K562 (cell line): ENCODE measurements at regions not wholly inside any gene's neighbourhood (a gene's known extent, or its start where the extent isn't known, plus 50 kb on each side); places are given as distances from the start of the nearest gene placed in this dataset.

Experiments used
- CXXC5 ChIP-seq: fragments of 250-450 bp; sonication (Bioruptor Pico); IDR thresholded peaks from 2 replicates; pipeline ENCODE4 v1.8.0; 2022; ENCODE audit warnings: inconsistent platforms, mild to moderate bottlenecking, moderate library complexity
- POLR2AphosphoS5 ChIP-seq: IDR thresholded peaks from 2 replicates; pipeline ENCODE4 v1.6.1; 2011; ENCODE audit warnings: mild to moderate bottlenecking, low read depth, low read length, moderate library complexity; ENCODE audit not compliant: control insufficient read depth, insufficient read depth
- POU5F1 ChIP-seq: fragments of 150-350 bp; IDR thresholded peaks from 2 replicates; pipeline ENCODE4 v1.6.1; 2014; ENCODE audit warnings: borderline replicate concordance, low read length, low read depth, mild to moderate bottlenecking; ENCODE audit not compliant: partially characterized antibody
- SAFB2 ChIP-seq: fragments of 200-400 bp; formaldehyde crosslinking; IDR thresholded peaks from 2 replicates; pipeline ENCODE4 v1.6.1; 2018; ENCODE audit warnings: borderline replicate concordance, low read length, low read depth, moderate library complexity; ENCODE audit not compliant: severe bottlenecking
- ZBTB17 ChIP-seq: fragments of 450-650 bp; formaldehyde crosslinking; IDR thresholded peaks from 2 replicates; pipeline ENCODE4 v1.4.0; 2020; ENCODE audit warnings: mild to moderate bottlenecking
- ZBTB7A ChIP-seq: IDR thresholded peaks from 2 replicates; pipeline ENCODE4 v1.6.1; 2011; ENCODE audit warnings: low read depth, mild to moderate bottlenecking, low read length, moderate library complexity, borderline replicate concordance; ENCODE audit not compliant: control insufficient read depth
- ZNF644 ChIP-seq: fragments of 200-800 bp; sonication (Bioruptor generic); IDR thresholded peaks from 2 replicates; pipeline ENCODE4 v1.6.1; 2016; ENCODE audit warnings: low read depth, missing genetic modification characterization, missing compliant biosample characterization
- ZSCAN29 ChIP-seq: fragments of 450-650 bp; IDR thresholded peaks from 2 replicates; pipeline ENCODE4 v1.6.1; 2017
- TF ChIP-seq, protein P1 (sequence below): fragments of 450-650 bp; IDR thresholded peaks from 2 replicates; pipeline ENCODE4 v1.6.1; 2016
- TF ChIP-seq, protein P2 (sequence below): fragments of 450-650 bp; IDR thresholded peaks from 2 replicates; pipeline ENCODE4 v1.6.1; 2016; ENCODE audit warnings: mild to moderate bottlenecking, moderate library complexity
- TF ChIP-seq, protein P3 (sequence below): fragments of 150-350 bp; conservative IDR thresholded peaks from 2 replicates; pipeline ENCODE4 v1.6.1; 2014; ENCODE audit warnings: low read length

DNA sequence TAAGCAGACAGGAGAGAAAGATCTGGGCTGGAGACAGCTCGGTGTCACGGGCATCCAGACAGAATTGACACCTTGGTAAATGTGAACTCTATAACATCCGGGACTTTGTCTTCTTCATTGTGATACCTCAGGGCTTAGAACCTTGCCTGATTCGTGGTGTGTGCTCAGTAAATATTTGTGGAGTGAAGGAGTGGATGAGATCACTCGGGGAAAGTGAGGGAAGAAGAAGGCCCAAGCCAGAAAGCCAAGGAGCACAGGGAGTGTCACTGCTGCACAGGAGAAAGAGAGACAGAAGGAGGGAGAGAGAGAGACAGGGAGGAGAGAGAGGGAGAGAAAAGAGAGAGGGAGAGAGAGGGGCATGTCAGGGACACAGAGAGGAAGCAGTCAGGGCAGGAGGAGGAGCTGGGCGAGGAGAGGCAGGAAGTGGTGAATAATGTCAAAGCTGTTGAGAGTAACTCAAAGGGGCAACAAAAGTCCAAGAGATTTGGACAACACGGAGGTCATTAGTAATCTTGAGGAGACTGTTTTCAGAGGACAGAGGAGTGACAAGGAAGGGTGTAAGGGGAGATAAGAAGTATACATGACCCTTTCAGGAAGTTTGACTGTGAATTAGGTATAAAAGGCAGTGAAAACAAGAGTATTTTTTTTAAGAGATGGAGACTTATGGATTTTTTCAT, 141.6 kb upstream of the MAX start (continued):
- TF ChIP-seq POLR2AphosphoS5 (no peak), ZNF644 (tag) (no peak), POU5F1 (no peak), ZBTB17 (CRISPR knock-in tag) (no peak), ZSCAN29 (no peak), SAFB2 (no peak), CXXC5 (0 out of 2 replicates have a peak, but pooled peaks have one; percentile 31), ZBTB7A (no peak)
- TF ChIP-seq, protein P1, sequence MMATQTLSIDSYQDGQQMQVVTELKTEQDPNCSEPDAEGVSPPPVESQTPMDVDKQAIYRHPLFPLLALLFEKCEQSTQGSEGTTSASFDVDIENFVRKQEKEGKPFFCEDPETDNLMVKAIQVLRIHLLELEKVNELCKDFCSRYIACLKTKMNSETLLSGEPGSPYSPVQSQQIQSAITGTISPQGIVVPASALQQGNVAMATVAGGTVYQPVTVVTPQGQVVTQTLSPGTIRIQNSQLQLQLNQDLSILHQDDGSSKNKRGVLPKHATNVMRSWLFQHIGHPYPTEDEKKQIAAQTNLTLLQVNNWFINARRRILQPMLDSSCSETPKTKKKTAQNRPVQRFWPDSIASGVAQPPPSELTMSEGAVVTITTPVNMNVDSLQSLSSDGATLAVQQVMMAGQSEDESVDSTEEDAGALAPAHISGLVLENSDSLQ, result 0 out of 2 replicates have a peak, but pooled peaks have one; percentile 36
- TF ChIP-seq, protein P2, sequence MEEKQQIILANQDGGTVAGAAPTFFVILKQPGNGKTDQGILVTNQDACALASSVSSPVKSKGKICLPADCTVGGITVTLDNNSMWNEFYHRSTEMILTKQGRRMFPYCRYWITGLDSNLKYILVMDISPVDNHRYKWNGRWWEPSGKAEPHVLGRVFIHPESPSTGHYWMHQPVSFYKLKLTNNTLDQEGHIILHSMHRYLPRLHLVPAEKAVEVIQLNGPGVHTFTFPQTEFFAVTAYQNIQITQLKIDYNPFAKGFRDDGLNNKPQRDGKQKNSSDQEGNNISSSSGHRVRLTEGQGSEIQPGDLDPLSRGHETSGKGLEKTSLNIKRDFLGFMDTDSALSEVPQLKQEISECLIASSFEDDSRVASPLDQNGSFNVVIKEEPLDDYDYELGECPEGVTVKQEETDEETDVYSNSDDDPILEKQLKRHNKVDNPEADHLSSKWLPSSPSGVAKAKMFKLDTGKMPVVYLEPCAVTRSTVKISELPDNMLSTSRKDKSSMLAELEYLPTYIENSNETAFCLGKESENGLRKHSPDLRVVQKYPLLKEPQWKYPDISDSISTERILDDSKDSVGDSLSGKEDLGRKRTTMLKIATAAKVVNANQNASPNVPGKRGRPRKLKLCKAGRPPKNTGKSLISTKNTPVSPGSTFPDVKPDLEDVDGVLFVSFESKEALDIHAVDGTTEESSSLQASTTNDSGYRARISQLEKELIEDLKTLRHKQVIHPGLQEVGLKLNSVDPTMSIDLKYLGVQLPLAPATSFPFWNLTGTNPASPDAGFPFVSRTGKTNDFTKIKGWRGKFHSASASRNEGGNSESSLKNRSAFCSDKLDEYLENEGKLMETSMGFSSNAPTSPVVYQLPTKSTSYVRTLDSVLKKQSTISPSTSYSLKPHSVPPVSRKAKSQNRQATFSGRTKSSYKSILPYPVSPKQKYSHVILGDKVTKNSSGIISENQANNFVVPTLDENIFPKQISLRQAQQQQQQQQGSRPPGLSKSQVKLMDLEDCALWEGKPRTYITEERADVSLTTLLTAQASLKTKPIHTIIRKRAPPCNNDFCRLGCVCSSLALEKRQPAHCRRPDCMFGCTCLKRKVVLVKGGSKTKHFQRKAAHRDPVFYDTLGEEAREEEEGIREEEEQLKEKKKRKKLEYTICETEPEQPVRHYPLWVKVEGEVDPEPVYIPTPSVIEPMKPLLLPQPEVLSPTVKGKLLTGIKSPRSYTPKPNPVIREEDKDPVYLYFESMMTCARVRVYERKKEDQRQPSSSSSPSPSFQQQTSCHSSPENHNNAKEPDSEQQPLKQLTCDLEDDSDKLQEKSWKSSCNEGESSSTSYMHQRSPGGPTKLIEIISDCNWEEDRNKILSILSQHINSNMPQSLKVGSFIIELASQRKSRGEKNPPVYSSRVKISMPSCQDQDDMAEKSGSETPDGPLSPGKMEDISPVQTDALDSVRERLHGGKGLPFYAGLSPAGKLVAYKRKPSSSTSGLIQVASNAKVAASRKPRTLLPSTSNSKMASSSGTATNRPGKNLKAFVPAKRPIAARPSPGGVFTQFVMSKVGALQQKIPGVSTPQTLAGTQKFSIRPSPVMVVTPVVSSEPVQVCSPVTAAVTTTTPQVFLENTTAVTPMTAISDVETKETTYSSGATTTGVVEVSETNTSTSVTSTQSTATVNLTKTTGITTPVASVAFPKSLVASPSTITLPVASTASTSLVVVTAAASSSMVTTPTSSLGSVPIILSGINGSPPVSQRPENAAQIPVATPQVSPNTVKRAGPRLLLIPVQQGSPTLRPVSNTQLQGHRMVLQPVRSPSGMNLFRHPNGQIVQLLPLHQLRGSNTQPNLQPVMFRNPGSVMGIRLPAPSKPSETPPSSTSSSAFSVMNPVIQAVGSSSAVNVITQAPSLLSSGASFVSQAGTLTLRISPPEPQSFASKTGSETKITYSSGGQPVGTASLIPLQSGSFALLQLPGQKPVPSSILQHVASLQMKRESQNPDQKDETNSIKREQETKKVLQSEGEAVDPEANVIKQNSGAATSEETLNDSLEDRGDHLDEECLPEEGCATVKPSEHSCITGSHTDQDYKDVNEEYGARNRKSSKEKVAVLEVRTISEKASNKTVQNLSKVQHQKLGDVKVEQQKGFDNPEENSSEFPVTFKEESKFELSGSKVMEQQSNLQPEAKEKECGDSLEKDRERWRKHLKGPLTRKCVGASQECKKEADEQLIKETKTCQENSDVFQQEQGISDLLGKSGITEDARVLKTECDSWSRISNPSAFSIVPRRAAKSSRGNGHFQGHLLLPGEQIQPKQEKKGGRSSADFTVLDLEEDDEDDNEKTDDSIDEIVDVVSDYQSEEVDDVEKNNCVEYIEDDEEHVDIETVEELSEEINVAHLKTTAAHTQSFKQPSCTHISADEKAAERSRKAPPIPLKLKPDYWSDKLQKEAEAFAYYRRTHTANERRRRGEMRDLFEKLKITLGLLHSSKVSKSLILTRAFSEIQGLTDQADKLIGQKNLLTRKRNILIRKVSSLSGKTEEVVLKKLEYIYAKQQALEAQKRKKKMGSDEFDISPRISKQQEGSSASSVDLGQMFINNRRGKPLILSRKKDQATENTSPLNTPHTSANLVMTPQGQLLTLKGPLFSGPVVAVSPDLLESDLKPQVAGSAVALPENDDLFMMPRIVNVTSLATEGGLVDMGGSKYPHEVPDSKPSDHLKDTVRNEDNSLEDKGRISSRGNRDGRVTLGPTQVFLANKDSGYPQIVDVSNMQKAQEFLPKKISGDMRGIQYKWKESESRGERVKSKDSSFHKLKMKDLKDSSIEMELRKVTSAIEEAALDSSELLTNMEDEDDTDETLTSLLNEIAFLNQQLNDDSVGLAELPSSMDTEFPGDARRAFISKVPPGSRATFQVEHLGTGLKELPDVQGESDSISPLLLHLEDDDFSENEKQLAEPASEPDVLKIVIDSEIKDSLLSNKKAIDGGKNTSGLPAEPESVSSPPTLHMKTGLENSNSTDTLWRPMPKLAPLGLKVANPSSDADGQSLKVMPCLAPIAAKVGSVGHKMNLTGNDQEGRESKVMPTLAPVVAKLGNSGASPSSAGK, result peak; percentile 66
- TF ChIP-seq, protein P3, sequence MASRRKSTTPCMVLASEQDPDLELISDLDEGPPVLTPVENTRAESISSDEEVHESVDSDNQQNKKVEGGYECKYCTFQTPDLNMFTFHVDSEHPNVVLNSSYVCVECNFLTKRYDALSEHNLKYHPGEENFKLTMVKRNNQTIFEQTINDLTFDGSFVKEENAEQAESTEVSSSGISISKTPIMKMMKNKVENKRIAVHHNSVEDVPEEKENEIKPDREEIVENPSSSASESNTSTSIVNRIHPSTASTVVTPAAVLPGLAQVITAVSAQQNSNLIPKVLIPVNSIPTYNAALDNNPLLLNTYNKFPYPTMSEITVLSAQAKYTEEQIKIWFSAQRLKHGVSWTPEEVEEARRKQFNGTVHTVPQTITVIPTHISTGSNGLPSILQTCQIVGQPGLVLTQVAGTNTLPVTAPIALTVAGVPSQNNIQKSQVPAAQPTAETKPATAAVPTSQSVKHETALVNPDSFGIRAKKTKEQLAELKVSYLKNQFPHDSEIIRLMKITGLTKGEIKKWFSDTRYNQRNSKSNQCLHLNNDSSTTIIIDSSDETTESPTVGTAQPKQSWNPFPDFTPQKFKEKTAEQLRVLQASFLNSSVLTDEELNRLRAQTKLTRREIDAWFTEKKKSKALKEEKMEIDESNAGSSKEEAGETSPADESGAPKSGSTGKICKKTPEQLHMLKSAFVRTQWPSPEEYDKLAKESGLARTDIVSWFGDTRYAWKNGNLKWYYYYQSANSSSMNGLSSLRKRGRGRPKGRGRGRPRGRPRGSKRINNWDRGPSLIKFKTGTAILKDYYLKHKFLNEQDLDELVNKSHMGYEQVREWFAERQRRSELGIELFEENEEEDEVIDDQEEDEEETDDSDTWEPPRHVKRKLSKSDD, result no peak
